Nephron (organoid): ENCODE measurements at regions not wholly inside any gene's neighbourhood (a gene's known extent, or its start where the extent isn't known, plus 50 kb on each side); places are given as distances from the start of the nearest gene placed in this dataset.

Source experiments
- H3K27ac Mint-ChIP-seq, 3 experiments: 2 replicates each; pipeline ENCODE4 v1.8.0; 2020; ENCODE audit warnings: mixed read lengths in 3 of 3, mild to moderate bottlenecking in 2 of 3, moderate library complexity in 1 of 3
- H3K27me3 Mint-ChIP-seq: 2 replicates; pipeline ENCODE4 v1.8.0; 2021; ENCODE audit warnings: low read depth, mild to moderate bottlenecking, moderate library complexity, mixed read lengths
- H3K36me3 Mint-ChIP-seq: 2 replicates; pipeline ENCODE4 v1.8.0; 2020; ENCODE audit warnings: low read depth, mixed read lengths
- H3K4me1 Mint-ChIP-seq: 2 replicates; pipeline ENCODE4 v1.8.0; 2020; ENCODE audit warnings: mixed read lengths
- H3K4me3 Mint-ChIP-seq, 3 experiments: 2 replicates each; pipeline ENCODE4 v1.8.0; 2020; ENCODE audit warnings: mild to moderate bottlenecking in 3 of 3, mixed read lengths in 3 of 3, moderate library complexity in 2 of 3
- H3K9me3 Mint-ChIP-seq: 2 replicates; pipeline ENCODE4 v1.8.0; 2020; ENCODE audit warnings: mixed read lengths
- CTCF ChIP-seq, 3 experiments: fragments of 200-600 bp; sonication (generic); IDR thresholded peaks; one replicate each; pipeline ENCODE4 v1.5.0; 2021; ENCODE audit warnings: antibody characterized with exemption in 3 of 3; ENCODE audit not compliant: unreplicated experiment in 3 of 3

- Mint-ChIP-seq H3K27ac (no peak overlapping the region), H3K36me3 (no peaks in the 10 kb centered on the region), H3K4me3 (no peak overlapping the region), H3K9me3 (no peaks in the 10 kb centered on the region), H3K27me3 (no peaks in the 10 kb centered on the region), H3K4me1 (no peaks in the 10 kb centered on the region)
- no peak for TF ChIP-seq CTCF (IDR thresholded peaks at IDR 0.05; ENCODE audit: unreplicated experiment in 3 of 3)
Observed at GRCh38 chr18:78049281-78049680, 799.6 kb downstream of the GALR1 start.

- Mint-ChIP-seq H3K9me3 (no peaks in the 10 kb centered on the region), H3K27ac (no peak overlapping the region), H3K4me1 (no peaks in the 10 kb centered on the region), H3K27me3 (no peaks in the 10 kb centered on the region), H3K36me3 (no peaks in the 10 kb centered on the region), H3K4me3 (no peak overlapping the region)
- TF ChIP-seq CTCF (IDR thresholded peaks at IDR 0.05; ENCODE audit: unreplicated experiment in 3 of 3) = no peak
Observed at GRCh38 chr18:78054801-78055200, 805.2 kb downstream of the GALR1 start.

GRCh38 chr18:78056011-78056410 lies 806.4 kb downstream of the GALR1 start:
- Mint-ChIP-seq H3K27me3 (no peaks in the 10 kb centered on the region), H3K9me3 (no peaks in the 10 kb centered on the region), H3K4me3 (no peak overlapping the region)

GRCh38 chr18:78069784-78070664 lies 820.4 kb downstream of the GALR1 start:
- no peak for TF ChIP-seq CTCF (IDR thresholded peaks at IDR 0.05; ENCODE audit: unreplicated experiment in 3 of 3)
- no peaks in the 10 kb centered on the region for H3K36me3 Mint-ChIP-seq
- no peak overlapping the region for H3K4me3 Mint-ChIP-seq
- H3K9me3 Mint-ChIP-seq = peaks cover 11% of the 10 kb centered on the region
- no peaks in the 10 kb centered on the region for H3K4me1 Mint-ChIP-seq
- no peak overlapping the region for H3K27ac Mint-ChIP-seq
- peaks cover 25% of the 10 kb centered on the region for H3K27me3 Mint-ChIP-seq

More at GRCh38 chr18:78056011-78056410, 806.4 kb downstream of the GALR1 start:
- Mint-ChIP-seq H3K36me3 (no peaks in the 10 kb centered on the region), H3K4me1 (no peaks in the 10 kb centered on the region), H3K27ac (no peak overlapping the region)
- TF ChIP-seq CTCF (IDR thresholded peaks at IDR 0.05; ENCODE audit: unreplicated experiment in 3 of 3) = no peak

GRCh38 chr18:78071166-78071710 lies 821.6 kb downstream of the GALR1 start:
- H3K27ac Mint-ChIP-seq = no peak overlapping the region
- H3K4me1 Mint-ChIP-seq = no peaks in the 10 kb centered on the region
- no peak overlapping the region for H3K4me3 Mint-ChIP-seq
- peaks cover 6% of the 10 kb centered on the region for H3K9me3 Mint-ChIP-seq
- H3K27me3 Mint-ChIP-seq = peaks cover 25% of the 10 kb centered on the region
- H3K36me3 Mint-ChIP-seq = no peaks in the 10 kb centered on the region
- TF ChIP-seq CTCF (IDR thresholded peaks at IDR 0.05; ENCODE audit: unreplicated experiment in 3 of 3) = no peak
